NCI-H774 (cell line): ENCODE measurements at regions not wholly inside any gene's neighbourhood (a gene's known extent, or its start where the extent isn't known, plus 50 kb on each side); places are given as distances from the start of the nearest gene placed in this dataset.

Source experiments
- DNase-seq: peaks from one replicate; lab custom pipeline; 2025; lab: John Stamatoyannopoulos, UW

DNA sequence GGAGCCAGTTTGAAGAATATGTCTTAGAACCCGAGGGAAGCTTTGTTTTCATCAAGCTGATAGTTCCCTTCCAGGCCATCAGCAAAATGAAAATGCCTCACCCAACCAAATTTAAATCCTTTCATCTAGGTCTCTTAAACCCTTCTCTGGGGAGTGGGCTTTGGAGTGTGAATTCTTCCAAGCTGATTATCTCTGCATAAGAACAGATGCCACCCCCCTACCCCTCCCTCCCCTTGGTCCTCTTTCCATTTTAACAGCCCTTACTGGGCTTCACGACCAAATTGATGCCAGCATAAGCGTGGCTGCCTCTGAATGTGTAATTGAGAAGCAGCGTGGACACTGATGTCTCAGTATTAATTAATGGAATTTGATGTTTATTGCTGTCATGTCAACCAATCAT, 509.7 kb upstream of the CLINT1 start:
- DNase-seq = no peak

DNA sequence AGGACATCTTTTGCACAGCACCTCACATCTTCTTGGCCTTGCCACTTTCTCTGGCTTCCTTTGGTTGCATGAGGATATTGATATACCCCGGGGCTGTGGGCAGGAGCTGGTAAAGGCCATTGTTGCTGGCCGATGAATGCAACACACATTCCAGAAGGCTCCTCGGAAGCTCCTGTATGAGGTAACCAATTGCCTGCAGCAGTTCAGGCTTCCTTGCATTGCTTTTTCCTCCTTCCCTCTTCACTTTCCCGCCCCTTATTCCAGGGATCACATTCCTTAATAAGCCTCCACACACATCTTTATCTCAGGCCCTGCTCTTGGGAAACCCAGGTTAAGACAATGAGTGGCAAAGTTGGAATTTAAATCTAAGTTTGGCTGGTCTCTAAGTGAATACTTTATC, 505.4 kb upstream of the CLINT1 start:
- no peak for DNase-seq

DNA sequence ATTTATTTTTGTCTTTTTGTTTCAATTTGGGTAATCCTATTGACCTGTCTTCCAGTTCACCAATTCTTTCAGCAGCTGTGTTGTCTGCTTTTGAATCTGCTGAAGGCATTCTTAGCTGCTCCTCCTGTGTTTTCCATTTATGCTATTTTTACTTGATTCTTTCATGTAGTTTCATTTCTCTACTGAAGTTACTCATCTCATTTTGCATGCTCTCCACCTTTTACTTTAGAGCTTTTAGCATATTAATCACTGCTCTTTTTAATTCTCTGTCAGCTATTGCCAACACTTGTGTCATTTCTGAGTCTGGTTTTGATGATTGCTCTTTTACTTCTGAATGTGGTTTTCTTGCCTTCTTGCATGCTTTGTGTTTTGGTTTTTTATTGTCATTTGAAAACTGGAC, 496.0 kb upstream of the CLINT1 start:
- DNase-seq = no peak

DNA sequence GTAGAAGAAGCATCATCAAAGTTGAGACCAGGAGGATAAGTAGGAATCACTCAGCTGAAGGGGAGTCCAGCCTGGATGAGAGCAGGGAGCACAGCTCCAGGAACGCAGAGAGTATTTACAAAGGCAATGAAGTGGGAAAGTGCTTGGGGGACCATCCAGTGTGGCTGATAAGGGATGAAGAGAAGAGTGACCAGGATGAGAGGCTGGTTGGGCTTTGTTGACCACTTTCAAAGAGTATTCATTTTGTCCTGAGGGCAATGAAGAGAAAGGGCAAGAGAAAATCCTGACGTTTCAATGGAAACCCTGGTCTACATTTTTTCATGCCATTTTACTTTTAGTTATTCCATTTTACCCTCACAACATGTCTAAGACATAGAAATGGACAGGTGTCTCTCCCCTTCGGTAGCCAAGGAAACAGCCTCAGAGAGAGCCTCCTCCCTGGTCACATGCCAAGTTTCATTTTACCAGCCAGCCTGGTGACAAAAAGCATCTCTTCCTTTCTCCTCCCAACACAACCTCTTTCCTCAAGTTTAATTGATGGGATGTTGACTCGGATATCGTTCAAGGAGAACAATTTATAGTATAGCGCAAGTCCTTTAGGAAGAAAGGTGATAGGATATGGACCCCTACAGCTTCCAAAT, 492.7 kb upstream of the CLINT1 start:
- DNase-seq = no peak

DNA sequence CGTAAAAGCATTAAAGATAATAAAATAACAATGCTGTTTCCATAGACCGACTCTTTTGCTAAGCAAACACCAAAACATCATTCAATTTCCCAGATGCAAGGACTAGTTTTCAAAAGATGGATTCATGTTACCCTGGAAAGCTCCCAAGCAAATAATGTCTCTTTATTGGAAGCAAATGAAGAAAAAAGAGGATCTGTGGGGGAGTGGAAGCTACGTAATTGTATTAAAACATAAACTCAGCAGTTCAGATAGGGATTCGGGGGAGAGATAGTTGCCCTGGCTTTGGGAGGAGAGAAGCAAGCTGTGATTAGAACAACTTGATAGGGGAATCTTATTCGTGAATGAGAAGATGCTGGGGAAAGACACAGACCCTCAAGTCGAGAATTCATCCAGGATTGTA, 491.0 kb upstream of the CLINT1 start:
- DNase-seq = no peak

DNA sequence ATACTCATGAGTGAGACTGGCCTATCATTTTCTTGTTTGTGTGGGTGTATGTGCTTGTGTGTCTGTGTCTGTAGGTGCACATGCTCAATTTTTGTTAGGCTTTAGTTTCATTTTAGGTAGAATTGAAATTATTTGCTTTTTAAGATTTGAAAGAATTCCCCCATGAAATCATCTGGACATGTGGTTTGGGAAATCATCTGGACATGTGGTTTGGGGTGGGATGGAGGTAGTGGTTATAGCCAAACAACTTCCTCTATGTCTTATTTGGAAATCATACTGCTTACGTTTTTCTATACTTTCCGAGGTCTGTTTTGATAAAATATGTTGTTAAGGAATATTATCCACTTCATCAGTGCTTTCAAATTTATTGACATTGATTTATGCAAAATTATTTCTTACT, 485.4 kb upstream of the CLINT1 start:
- DNase-seq = no peak

DNA sequence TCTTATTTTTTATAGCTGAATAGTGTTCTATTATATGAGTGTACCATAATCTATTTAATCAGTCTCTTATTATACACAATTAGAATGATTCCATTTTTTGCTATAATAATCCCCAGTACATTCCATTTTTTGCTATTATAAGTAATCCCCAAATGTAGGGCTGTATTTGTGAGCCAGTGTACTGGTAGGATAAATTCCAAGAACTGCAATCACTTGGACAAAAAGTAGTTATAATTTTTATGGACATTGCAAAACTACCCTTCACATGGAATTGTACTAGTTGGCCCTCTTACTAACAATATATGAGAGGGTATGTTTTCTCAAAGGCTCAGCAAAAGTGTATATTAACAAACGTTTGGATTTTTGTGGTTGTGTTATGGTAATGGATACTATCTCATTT, 481.7 kb upstream of the CLINT1 start:
- no peak for DNase-seq

DNA sequence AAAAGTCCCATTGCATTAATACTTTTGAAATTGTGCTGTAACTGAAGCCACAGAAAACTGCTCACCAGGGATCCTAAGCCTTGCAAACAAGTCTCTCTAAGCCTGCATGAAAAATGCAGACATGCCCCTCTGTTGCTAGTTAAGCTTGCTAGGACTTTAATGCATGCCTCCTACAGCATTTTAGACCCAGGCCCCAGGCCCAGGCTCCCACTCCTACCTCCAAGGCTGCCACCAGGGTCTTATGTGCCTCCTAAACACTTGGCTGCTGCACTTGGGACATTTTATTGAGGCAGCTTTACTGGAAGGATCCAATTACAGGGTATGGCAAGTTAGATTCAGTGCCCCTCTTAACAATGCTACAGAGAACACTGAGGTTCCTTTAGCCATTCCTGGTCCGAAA, 467.3 kb upstream of the CLINT1 start:
- no peak for DNase-seq

DNA sequence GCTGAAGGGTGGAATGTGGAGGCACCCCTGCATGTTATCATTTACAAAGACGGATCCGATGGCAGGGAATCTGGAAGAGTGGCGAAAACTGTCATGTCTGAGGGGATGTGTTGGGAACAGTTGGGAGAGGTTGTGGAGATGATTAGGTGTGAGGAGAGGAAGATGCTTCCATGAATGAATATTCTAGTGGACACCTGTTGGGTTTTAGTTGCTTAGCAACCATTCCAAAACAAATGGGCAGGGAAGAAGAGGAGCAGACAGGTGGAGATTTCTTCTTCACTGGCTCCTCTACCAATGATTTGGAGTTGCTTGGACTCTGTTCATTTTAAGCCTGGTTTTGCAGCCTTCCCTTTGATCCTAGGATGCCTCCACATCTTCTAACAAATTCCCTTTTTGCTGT, 465.3 kb upstream of the CLINT1 start:
- DNase-seq = no peak

DNA sequence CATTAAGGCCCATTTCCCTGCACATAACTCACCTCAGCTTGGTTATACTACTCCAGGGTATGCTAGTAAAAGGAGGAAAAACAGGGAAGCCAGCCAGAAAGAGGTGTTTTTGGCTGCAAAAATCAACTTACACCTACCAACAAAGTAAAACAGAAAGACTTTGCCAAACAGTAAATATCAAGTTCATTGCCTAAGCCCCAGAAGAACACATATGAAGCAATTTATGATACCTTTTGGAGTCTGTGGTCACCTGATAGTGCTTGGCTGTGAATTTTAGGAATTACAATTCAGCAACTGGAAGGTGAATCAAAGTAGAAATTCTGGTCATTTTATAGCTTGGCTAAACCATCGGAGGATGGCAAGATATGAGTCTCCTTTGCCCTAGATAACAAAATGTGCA, 463.7 kb upstream of the CLINT1 start:
- DNase-seq = no peak

DNA sequence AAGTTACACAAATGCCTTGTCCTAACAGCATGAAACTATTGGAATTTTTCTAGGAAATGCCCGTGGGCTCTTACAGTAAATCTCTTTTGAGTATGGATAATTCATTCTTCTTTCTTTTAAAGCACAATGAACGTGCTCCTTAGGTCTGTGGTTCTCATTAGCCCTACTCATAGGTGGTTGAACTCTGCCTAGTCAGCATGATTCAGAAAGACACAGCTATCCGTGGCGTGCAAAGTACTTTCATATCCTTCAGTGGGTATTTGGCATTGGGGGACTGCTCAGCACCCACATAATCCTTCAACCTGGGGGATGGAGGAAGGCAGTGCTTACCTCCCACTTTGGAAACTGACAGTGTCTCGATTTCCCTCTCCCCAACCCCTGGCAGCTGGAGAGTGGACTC, 462.0 kb upstream of the CLINT1 start:
- no peak for DNase-seq

DNA sequence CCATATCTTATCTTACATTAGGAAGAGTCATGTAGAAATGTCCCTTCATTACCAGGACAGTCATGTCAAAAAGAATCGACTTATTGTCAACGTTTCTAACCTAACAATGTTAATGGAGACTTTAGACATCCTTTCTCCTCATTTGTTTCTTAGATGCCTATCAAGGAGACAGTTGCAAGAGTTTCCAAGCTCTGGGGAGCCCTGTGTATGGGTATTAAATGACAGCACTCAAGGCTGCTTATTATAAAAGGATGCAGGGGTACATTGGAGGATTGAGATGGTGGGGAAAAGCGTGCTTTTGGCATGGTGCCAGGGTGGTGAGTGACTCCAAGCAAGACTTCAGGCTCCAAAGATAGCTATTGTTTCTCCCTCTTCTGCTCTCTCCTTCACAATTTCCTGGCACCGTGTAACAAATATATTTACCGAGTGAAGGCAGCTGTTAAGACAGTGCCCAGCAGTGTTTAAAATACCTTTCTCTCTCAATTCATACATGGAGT, 461.3 kb upstream of the CLINT1 start:
- no peak for DNase-seq

DNA sequence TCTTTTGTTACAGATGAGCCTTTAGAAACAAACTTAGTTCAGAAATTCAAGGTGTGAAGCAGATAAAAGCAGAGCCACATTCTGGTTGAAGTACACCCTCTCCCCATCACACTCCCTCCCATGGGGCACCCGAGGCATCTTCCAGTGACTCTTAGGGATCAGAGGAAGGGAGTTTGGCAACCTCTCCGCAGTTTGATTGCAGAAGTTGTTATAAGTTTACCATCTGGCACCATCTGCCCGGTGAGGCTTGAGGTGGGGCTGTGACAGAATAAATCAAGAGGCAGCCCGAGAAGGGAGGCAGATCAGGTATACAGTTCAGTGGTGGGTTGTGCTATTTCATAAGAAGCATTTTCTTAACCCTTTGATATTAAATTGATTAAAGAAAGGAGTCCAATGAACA, 458.6 kb upstream of the CLINT1 start:
- no peak for DNase-seq

DNA sequence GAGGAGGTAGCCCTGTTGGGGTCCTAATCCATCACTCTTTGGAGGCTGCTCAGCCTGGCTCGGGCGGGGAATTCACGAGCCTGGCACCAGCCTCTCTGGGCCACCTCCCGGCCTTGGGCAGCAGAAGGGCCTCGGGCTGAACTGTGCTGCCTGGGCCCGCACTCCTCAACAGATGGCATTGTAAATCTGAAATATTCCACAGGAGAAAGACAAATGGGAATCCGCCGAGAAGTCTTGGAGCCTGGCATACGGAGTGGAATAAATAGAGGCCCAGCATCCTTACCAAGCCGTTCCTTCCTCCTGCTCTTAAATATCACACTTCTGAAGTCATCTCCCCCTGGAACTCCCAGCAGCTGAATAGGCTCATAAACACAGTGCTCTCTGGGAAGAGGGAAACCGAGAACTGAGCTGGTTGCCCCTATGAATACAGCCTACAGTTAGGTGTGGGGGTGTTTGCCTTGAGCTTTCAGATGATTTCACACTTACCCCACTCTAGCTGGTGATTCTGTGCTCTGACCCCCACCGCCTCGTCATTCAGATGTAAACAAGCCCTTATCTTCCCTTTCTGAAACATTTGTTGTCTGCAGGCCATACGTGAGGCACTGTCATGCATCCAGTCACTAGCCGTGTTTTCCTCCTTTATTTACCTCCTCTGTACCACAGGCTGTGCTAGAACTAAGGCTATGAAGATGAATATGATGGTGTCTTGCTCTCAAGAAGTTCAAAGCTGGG, 455.0 kb upstream of the CLINT1 start:
- no peak for DNase-seq

DNA sequence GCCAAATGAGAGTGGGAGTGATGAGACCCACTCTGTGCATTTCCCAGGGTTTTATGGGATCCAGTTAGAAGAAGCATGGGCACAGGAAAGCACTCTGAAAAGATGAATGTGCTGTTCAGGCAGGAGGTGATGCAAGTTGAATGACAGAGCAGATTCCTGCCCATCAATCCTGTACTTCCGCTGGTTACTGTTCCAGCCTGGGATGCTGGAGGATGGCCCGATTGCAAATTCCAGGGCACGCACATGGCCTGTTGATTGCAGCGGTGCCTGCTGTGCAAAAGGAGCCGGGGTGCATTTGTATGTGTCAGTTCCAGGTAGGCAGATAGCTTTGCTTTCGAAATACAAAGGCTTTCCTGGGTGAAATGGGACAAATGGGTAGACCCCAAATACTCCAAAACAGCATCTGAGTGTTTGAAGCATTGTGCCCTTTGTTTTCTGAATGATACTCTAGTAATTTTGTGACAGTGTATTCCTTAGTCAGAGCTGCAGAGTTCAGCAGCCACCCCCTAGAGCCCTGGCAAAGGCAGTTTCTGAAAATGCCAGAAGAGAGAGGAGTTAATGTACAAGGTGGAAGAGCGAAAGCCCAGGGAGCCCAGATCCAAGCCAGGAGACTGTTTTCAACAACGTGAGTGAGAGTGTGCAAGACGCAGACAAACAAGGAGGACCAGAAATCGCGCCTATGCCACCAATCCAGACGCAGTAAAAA, 454.2 kb upstream of the CLINT1 start:
- DNase-seq = no peak

DNA sequence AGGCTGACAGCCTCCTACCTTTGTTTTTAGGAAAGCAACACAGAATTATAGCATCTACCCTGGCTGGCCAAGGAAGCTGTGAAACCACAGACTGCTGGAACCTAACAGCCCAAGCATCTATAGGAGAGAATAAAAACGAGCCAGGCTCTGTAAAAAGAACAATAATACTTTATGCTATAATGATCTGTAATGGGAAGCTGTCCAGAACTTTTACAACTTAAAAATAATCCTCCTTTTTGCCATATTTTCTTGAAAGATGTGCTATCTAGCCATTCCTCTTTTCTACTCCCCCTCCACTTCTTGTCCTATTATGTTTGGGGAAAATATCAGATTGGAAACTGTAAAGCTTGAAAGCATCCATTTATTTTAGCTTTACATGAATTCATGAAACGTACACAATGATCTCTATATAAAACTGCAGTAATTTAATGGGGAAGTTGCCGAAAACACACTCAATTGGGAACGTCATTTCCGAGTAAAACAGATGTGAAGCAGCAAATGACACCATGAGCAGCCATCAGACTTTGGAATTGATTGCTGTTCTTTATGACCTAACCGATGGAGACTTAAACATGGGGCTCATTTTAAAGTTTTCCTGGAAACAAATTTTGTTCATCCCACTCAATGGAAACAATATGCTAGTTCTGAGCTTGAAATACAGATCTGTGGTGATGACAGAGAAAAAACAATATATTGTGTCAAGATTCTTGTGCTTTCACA, 450.3 kb upstream of the CLINT1 start:
- DNase-seq = no peak

DNA sequence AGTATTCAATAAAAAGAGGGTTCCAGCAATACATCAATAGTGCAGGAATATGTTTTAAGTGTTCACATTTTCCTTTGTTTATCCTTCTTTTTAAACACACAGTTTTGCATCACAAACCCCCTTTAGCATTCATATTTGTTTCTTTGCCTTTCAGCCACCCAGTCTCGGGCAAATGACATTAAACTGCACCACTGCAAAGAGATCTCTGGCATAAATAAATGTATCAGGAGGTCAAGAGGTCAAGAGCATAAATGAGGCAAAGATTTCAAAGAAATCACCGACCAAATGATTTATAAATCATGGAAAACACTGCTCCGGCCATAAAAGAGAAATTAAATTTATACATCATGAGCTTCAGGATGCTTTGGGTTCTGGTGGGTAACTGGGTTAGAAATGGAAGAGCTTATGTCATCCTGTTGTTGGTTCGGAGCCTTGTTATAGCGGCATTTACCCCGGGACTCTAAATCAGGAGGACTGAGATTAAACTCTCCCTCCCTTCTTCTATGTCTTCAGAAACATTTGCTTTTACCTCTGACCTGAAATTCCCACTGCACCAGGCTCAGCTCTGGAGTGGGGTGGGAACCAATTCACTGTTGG, 449.6 kb upstream of the CLINT1 start:
- DNase-seq = no peak

DNA sequence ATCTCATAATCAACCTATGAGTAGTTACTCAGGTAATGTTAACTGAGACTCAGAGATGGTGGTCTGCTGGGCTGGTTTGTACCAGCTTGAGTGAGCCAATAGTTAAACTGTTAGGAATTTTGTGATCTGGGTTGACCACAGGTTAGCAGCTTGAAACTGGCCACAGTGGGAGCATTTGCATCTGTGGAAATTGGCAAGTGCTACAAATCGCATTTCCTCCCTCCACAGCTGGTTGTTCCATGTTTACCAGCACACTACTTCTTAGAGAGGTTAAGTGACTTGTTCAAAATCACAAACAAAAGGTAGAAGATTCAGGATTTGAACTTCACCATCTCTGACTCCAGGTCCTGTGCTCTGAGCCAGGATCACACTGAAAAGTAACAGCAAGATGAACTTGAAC, 446.9 kb upstream of the CLINT1 start:
- DNase-seq = no peak

DNA sequence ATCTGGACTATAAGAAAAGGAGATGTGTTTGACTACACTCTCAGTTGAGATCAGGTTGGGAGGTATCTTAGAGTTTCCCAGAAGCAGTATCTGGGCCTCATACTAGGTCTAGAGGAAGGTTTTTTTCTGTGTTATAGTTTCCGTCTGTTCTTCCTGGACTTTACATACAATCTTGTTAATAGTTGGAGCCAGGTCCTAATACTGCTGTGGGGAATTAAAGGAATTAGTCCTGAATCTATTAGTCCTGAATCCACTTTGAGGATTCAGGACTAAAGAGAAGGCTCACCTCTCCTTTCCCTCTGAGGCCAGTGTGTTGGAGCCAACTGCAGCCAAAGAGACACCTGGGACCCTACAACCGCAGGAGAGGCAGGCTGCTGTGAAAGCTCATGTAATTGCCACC, 445.7 kb upstream of the CLINT1 start:
- DNase-seq = no peak

DNA sequence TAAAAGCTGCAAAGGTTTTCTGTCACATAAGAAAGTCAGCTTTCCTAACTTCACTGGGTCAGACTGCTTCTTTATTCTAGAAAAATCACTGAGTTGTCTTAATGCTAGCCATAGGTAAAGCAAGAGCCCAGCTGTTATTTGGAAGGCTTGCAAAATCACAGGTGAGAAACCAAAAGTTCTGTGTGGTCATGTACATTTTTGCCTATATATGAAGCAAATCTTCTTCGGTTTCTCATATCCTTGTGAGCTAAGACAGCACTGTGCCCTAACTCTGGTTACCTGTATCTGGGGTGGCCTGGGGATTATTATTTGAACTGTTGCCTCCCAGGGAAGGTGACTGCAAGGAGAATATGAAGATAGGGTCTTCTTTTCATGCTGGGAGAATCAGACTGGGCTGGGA, 444.9 kb upstream of the CLINT1 start:
- no peak for DNase-seq

DNA sequence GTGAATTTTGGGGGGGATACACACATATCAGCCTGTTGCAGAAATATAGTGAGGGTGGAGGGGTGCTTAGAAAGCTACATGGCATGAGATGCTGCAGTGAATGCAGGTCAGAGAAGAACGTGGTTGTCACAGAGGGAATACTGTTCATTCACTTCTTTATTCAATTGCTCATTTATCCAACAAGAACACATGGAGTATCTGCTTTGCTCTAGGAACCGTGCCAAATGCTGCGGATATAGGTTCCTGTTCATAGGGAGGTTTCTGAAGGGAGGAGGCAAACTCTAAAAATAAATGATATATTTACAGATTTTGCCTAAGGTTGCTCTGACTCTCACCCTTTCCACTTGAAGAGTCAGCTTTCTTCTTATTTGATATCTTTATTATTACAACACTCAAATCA, 444.3 kb upstream of the CLINT1 start:
- DNase-seq = no peak

DNA sequence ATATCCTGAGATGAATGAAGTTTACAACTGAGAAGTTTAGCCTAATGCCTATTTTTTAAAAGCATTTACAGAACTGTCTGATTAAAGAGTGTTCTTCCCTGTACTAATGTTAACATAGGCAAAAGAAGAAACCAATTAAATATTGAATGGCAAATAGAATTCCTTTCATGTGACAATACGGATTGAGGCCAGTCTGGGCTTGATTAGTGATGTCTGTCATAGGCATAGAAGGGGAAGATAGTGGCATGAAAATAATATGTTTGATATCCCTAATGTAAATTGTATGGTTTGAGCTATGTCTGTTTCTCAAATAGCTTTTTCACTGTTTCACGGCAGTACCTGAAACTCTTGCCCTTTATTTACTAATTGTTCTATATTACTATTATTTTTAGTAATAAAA, 443.1 kb upstream of the CLINT1 start:
- DNase-seq = no peak
